B cell (primary cell): ENCODE measurements at regions not wholly inside any gene's neighbourhood (a gene's known extent, or its start where the extent isn't known, plus 50 kb on each side); places are given as distances from the start of the nearest gene placed in this dataset.

Experiments
- ATAC-seq: fragments of 200-7000 bp; cut with Tn5 transposase; one replicate; pipeline ENCODE4 v1.10.0; 2021; ENCODE audit warnings: low read depth, mild to moderate bottlenecking, moderate number of reproducible peaks, moderate library complexity
- CTCF ChIA-PET: fragments of 350-600 bp; sonication (Branson Sonifier 250); formaldehyde crosslinking; loops from one replicate; lab custom pipeline; 2021; ENCODE audit warnings: antibody characterized with exemption, inconsistent platforms; lab: Charles Lee
- POLR2A ChIA-PET: fragments of 350-600 bp; sonication (Branson Sonifier 250); formaldehyde crosslinking; loops from one replicate; lab custom pipeline; 2021; ENCODE audit warnings: antibody characterized with exemption; lab: Charles Lee
- DNase-seq: peaks from one replicate; pipeline ENCODE4 v3.0.0; 2013
- H2AFZ ChIP-seq: 2 replicates; pipeline ENCODE4 v1.6.1; 2012; ENCODE audit warnings: mild to moderate bottlenecking, low read depth, low read length; ENCODE audit not compliant: insufficient read depth, poor library complexity, severe bottlenecking
- H3K27ac ChIP-seq, 2 donors: 1 replicate in 1 of 2; 2 replicates in 1 of 2; pipeline ENCODE4 v1.5.1; 2012 to 2013; ENCODE audit warnings: low read length in 2 of 2, mild to moderate bottlenecking in 2 of 2, moderate library complexity in 1 of 2
- H3K27me3 ChIP-seq, 4 experiments: fragments of 200-600 bp in 1 of 4; sonication (generic) in 1 of 4; replicated peaks in 1 of 4; 1 replicate in 2 of 4; 2 replicates in 2 of 4; pipeline versions ENCODE4 v1.6.1 to v1.7.0; 2013 to 2016; ENCODE audit warnings: low read length in 3 of 4, mild to moderate bottlenecking in 2 of 4, mixed read lengths in 1 of 4, moderate library complexity in 1 of 4; ENCODE audit not compliant: insufficient read depth in 4 of 4, control insufficient read depth in 3 of 4; ENCODE audit errors: control extremely low read depth in 1 of 4
- H3K36me3 ChIP-seq, 2 experiments: replicated peaks in 1 of 2; 1 replicate in 1 of 2; 2 replicates in 1 of 2; pipeline versions ENCODE4 v1.6.1 to v1.7.1; 2013; ENCODE audit warnings: low read length in 1 of 2; ENCODE audit not compliant: insufficient read depth in 2 of 2, control insufficient read depth in 1 of 2; ENCODE audit errors: control extremely low read depth in 1 of 2, extremely low read depth in 1 of 2
- H3K4me1 ChIP-seq, 2 donors: fragments of 200-600 bp in 1 of 2; sonication (generic) in 1 of 2; 1 replicate in 1 of 2; 2 replicates in 1 of 2; pipeline versions ENCODE4 v1.5.1 to v1.6.1; 2013 to 2017; ENCODE audit warnings: low read length in 2 of 2; ENCODE audit not compliant: control insufficient read depth in 2 of 2, insufficient read depth in 2 of 2
- H3K4me2 ChIP-seq: replicated peaks from 2 replicates; pipeline ENCODE3; 2012; ENCODE audit warnings: mild to moderate bottlenecking, low read depth, low read length; ENCODE audit not compliant: poor library complexity, severe bottlenecking
- H3K4me3 ChIP-seq, 5 experiments: fragments of 200-600 bp in 1 of 5; sonication (generic) in 1 of 5; 1 replicate in 3 of 5; 2 replicates in 2 of 5; pipeline versions ENCODE4 v1.5.1 to v1.7.0; 2011 to 2016; ENCODE audit warnings: low read length in 4 of 5, mild to moderate bottlenecking in 4 of 5, low read depth in 2 of 5, control low read depth in 1 of 5, moderate library complexity in 1 of 5; ENCODE audit not compliant: insufficient read depth in 1 of 5; ENCODE audit errors: control extremely low read depth in 1 of 5, extremely low read depth in 1 of 5
- H3K79me2 ChIP-seq: fragments of 200-600 bp; sonication (generic); one replicate; pipeline ENCODE4 v1.6.0; 2016; ENCODE audit warnings: low read length; ENCODE audit not compliant: control insufficient read depth, insufficient read depth
- H3K9ac ChIP-seq: fragments of 200-600 bp; sonication (generic); 2 replicates; pipeline ENCODE4 v1.6.1; 2017; ENCODE audit warnings: mild to moderate bottlenecking, low read length, moderate library complexity
- H3K9me3 ChIP-seq, 3 donors: one replicate each; pipeline versions ENCODE4 v1.6.1 to v1.7.1; 2013; ENCODE audit warnings: low read length in 2 of 3; ENCODE audit not compliant: control insufficient read depth in 2 of 3, insufficient read depth in 1 of 3; ENCODE audit errors: control extremely low read depth in 1 of 3
- H4K20me1 ChIP-seq: 2 replicates; pipeline ENCODE4 v1.6.0; 2012; ENCODE audit warnings: mild to moderate bottlenecking, low read length; ENCODE audit not compliant: insufficient read depth, control insufficient read depth, poor library complexity, severe bottlenecking
- H3K27ac Mint-ChIP-seq: one replicate; pipeline ENCODE4 v1.8.0; 2021; ENCODE audit warnings: mixed read lengths
- H3K27me3 Mint-ChIP-seq: one replicate; pipeline ENCODE4 v1.8.0; 2021; ENCODE audit warnings: mixed read lengths
- H3K4me1 Mint-ChIP-seq: one replicate; pipeline ENCODE4 v1.8.0; 2021; ENCODE audit warnings: mixed read lengths
- H3K4me3 Mint-ChIP-seq: one replicate; pipeline ENCODE4 v1.8.0; 2021; ENCODE audit warnings: mixed read lengths
- H3K9me3 Mint-ChIP-seq: one replicate; pipeline ENCODE4 v1.8.0; 2022; ENCODE audit warnings: mixed read lengths; ENCODE audit not compliant: insufficient read depth
- EZH2 ChIP-seq: IDR thresholded peaks from 2 replicates; pipeline ENCODE4 v1.6.1; 2012; ENCODE audit warnings: borderline replicate concordance, low read depth, mild to moderate bottlenecking, moderate library complexity, low read length; ENCODE audit not compliant: insufficient read depth, poor library complexity, severe bottlenecking
- WGBS: methylation state at CpG from one replicate; pipeline ENCODE4 v1.1.5; 2013; ENCODE audit warnings: missing lambda C conversion rate; ENCODE audit not compliant: insufficient coverage; 5-methylcytosine and 5-hydroxymethylcytosine counted together
- intact Hi-C: fragments of 100-400 bp; cut with micrococcal nuclease; formaldehyde crosslinking; loops from one replicate; pipeline ENCODE4 v1.10.0; 2022
- TF ChIP-seq, protein P1 (sequence below): fragments of 200-600 bp; IDR thresholded peaks from one replicate; pipeline ENCODE4 v1.8.0; 2022; ENCODE audit warnings: antibody characterized with exemption, mild to moderate bottlenecking

GRCh38 chr13:75146436-75146835 is 335.5 kb downstream of the TBC1D4 start:
- TF ChIP-seq, protein P1, sequence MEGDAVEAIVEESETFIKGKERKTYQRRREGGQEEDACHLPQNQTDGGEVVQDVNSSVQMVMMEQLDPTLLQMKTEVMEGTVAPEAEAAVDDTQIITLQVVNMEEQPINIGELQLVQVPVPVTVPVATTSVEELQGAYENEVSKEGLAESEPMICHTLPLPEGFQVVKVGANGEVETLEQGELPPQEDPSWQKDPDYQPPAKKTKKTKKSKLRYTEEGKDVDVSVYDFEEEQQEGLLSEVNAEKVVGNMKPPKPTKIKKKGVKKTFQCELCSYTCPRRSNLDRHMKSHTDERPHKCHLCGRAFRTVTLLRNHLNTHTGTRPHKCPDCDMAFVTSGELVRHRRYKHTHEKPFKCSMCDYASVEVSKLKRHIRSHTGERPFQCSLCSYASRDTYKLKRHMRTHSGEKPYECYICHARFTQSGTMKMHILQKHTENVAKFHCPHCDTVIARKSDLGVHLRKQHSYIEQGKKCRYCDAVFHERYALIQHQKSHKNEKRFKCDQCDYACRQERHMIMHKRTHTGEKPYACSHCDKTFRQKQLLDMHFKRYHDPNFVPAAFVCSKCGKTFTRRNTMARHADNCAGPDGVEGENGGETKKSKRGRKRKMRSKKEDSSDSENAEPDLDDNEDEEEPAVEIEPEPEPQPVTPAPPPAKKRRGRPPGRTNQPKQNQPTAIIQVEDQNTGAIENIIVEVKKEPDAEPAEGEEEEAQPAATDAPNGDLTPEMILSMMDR = no peak
- TF ChIP-seq EZH2 = no peak
- Histone ChIP-seq H2AFZ (no peak overlapping the region), H3K79me2 (no peaks in the 10 kb centered on the region), H3K4me3 (no peak overlapping the region), H3K36me3 (no peaks in the 10 kb centered on the region), H3K9me3 (peaks cover 0 to 2% (median 0%) of the 10 kb centered on the region in 3 donors), H3K27me3 (no peaks in the 10 kb centered on the region), H3K27ac (no peak overlapping the region), H3K9ac (no peak overlapping the region), H3K4me1 (no peaks in the 10 kb centered on the region), H4K20me1 (no peaks in the 10 kb centered on the region), H3K4me2 (no peak overlapping the region)
- H3K27me3 Mint-ChIP-seq = no peaks in the 10 kb centered on the region
- no CpG with 5 or more reads among the region's 1 CpG for WGBS
- H3K27ac Mint-ChIP-seq = no peak overlapping the region
- POLR2A ChIA-PET = no interaction called here
- H3K4me3 Mint-ChIP-seq = no peak overlapping the region
- no peak for ATAC-seq
- no peaks in the 10 kb centered on the region for H3K9me3 Mint-ChIP-seq
- no peaks in the 10 kb centered on the region for H3K4me1 Mint-ChIP-seq
- no peak for DNase-seq
- intact Hi-C loops = no loop called here
- CTCF ChIA-PET = no interaction called here

DNA sequence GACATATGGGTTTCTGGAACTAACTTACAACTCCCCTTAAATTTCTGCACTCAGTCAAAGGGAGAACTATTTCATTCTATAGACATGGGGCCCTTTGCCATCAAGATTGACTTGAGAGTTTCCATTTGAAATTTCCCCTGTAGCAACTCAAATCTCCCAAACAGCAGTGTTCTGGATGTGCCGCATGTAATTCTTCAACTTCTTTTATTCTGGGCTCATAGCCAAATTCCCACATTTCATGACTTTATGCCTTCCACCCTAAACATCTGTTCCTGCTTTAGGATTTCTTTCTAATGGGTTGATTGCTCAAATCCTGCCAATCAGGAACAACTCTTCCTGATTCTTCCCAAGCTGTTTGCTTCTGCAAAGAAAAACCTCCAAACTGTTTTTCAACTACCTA is 336.0 kb downstream of the TBC1D4 start:
- no peak overlapping the region for H2AFZ ChIP-seq
- intact Hi-C loops = no loop called here
- H3K9me3 ChIP-seq = no peaks in the 10 kb centered on the region
- Mint-ChIP-seq H3K4me1 (no peaks in the 10 kb centered on the region), H3K9me3 (no peaks in the 10 kb centered on the region), H3K27ac (no peak overlapping the region), H3K4me3 (no peak overlapping the region), H3K27me3 (no peaks in the 10 kb centered on the region)
- H3K9ac ChIP-seq = no peak overlapping the region
- H3K4me1 ChIP-seq = no peaks in the 10 kb centered on the region
- POLR2A ChIA-PET = no interaction called here
- CTCF ChIA-PET = no interaction called here
- H3K79me2 ChIP-seq = no peaks in the 10 kb centered on the region
- DNase-seq = no peak
- H3K4me2 ChIP-seq = no peak overlapping the region
- no peaks in the 10 kb centered on the region for H3K36me3 ChIP-seq
- no peak for ATAC-seq
- no peak overlapping the region for H3K4me3 ChIP-seq
- H4K20me1 ChIP-seq = no peaks in the 10 kb centered on the region
- no peak for TF ChIP-seq EZH2
- TF ChIP-seq, protein P1 = no peak
- H3K27ac ChIP-seq = no peak overlapping the region
- no peaks in the 10 kb centered on the region for H3K27me3 ChIP-seq
- WGBS = 100% methylated on average over 1 of the region's 1 CpG
